ENCODE measurements at regions not wholly inside any gene's neighbourhood (a gene's known extent, or its start where the extent isn't known, plus 50 kb on each side); places are given as distances from the start of the nearest gene placed in this dataset.

- H3K4me3 ChIP-seq: no peak overlapping the region
- DNase-seq: no peak
- TF ChIP-seq CTCF (IDR thresholded peaks at IDR 0.05): no peak
- 79 to 87% (median 86%) methylated on average over 2 of the region's 2 CpGs for WGBS, 3 donors
- no peaks in the 10 kb centered on the region for H3K27me3 ChIP-seq (ENCODE audit: insufficient read depth in 3 of 3, low read length in 2 of 3)
- H3K4me1 ChIP-seq: no peaks in the 10 kb centered on the region
- intact Hi-C loops (cut with DNase I): no loop called here
- no peak for ATAC-seq
- no peaks in the 10 kb centered on the region for H3K9me3 ChIP-seq
- H3K36me3 ChIP-seq (ENCODE audit: insufficient read depth in 1 of 2, low read depth in 1 of 2): no peaks in the 10 kb centered on the region
- no peak overlapping the region for H3K27ac ChIP-seq
Measured at GRCh38 chr14:47763188-47763854, 87.9 kb upstream of the MDGA2 start.

- H3K4me1 ChIP-seq: no peaks in the 10 kb centered on the region
Measured at GRCh38 chr14:47746986-47747385, 71.6 kb upstream of the MDGA2 start.

GRCh38 chr14:47744155-47744554, 68.8 kb upstream of the MDGA2 start:
- no peak for DNase-seq
- Histone ChIP-seq H3K4me3 (no peak overlapping the region), H3K9me3 (no peaks in the 10 kb centered on the region), H3K4me1 (no peaks in the 10 kb centered on the region), H3K27ac (no peak overlapping the region), H3K27me3 (ENCODE audit: insufficient read depth in 3 of 3, low read length in 2 of 3) (no peaks in the 10 kb centered on the region), H3K36me3 (ENCODE audit: insufficient read depth in 1 of 2, low read depth in 1 of 2) (no peaks in the 10 kb centered on the region)
- intact Hi-C loops (cut with DNase I): no loop called here
- 67 to 81% (median 72%) methylated on average over 1 of the region's 1 CpG for WGBS, 3 donors
- no peak for ATAC-seq
- TF ChIP-seq CTCF (IDR thresholded peaks at IDR 0.05): no peak

More at GRCh38 chr14:47746986-47747385, 71.6 kb upstream of the MDGA2 start:
- no peaks in the 10 kb centered on the region for H3K27me3 ChIP-seq (ENCODE audit: insufficient read depth in 3 of 3, low read length in 2 of 3)
- no peaks in the 10 kb centered on the region for H3K9me3 ChIP-seq
- no peak overlapping the region for H3K27ac ChIP-seq
- no peak for DNase-seq
- no peak overlapping the region for H3K4me3 ChIP-seq
- intact Hi-C loops (cut with DNase I): no loop called here
- H3K36me3 ChIP-seq (ENCODE audit: insufficient read depth in 1 of 2, low read depth in 1 of 2): no peaks in the 10 kb centered on the region
- no peak for TF ChIP-seq CTCF (IDR thresholded peaks at IDR 0.05)
- no peak for ATAC-seq
- 86 to 93% (median 87%) methylated on average over 1 of the region's 1 CpG for WGBS, 3 donors

- no peak for DNase-seq
- no peak for TF ChIP-seq CTCF (IDR thresholded peaks at IDR 0.05)
- H3K4me1 ChIP-seq: no peaks in the 10 kb centered on the region
- no peak overlapping the region for H3K27ac ChIP-seq
- 52 to 79% (median 62%) methylated on average over 1 of the region's 1 CpG for WGBS, 3 donors
- intact Hi-C loops (cut with DNase I): no loop called here
- H3K4me3 ChIP-seq: no peak overlapping the region
- no peaks in the 10 kb centered on the region for H3K27me3 ChIP-seq (ENCODE audit: insufficient read depth in 3 of 3, low read length in 2 of 3)
- H3K9me3 ChIP-seq: no peaks in the 10 kb centered on the region
- H3K36me3 ChIP-seq (ENCODE audit: insufficient read depth in 1 of 2, low read depth in 1 of 2): no peaks in the 10 kb centered on the region
- ATAC-seq: no peak
Measured at GRCh38 chr14:47739541-47739940, 64.1 kb upstream of the MDGA2 start.

GRCh38 chr14:47730296-47730695, 54.9 kb upstream of the MDGA2 start:
- intact Hi-C loops (cut with DNase I): no loop called here
- 30 to 34% (median 34%) methylated on average over 3 of the region's 3 CpGs for WGBS, 3 donors

More at GRCh38 chr14:47730296-47730695, 54.9 kb upstream of the MDGA2 start:
- no peak for DNase-seq
- Histone ChIP-seq H3K27me3 (ENCODE audit: insufficient read depth in 3 of 3, low read length in 2 of 3) (no peaks in the 10 kb centered on the region), H3K4me1 (no peaks in the 10 kb centered on the region), H3K36me3 (ENCODE audit: insufficient read depth in 1 of 2, low read depth in 1 of 2) (no peaks in the 10 kb centered on the region), H3K9me3 (no peaks in the 10 kb centered on the region), H3K27ac (no peak overlapping the region), H3K4me3 (no peak overlapping the region)
- no peak for TF ChIP-seq CTCF (IDR thresholded peaks at IDR 0.05)
- no peak for ATAC-seq

All from psoas muscle (tissue), 7 donors.